ENCODE measurements at regions not wholly inside any gene's neighbourhood (a gene's known extent, or its start where the extent isn't known, plus 50 kb on each side); places are given as distances from the start of the nearest gene placed in this dataset.
A peak's percentile ranks its signal among the peaks of the same experiment; 100 is the strongest.

- TF ChIP-seq CTCF (conservative IDR thresholded peaks at IDR 0.05; ENCODE audit: low read length): no peak
- no peak overlapping the region for H3K4me3 ChIP-seq (ENCODE audit: low read length)
- no peak for DNase-seq (ENCODE audit: low read depth)
Measured at GRCh38 chr1:235004840-235005391, 123.7 kb downstream of the TOMM20 start.

- TF ChIP-seq CTCF (conservative IDR thresholded peaks at IDR 0.05; ENCODE audit: low read length): no peak
- DNase-seq (ENCODE audit: low read depth): no peak
- H3K4me3 ChIP-seq (ENCODE audit: low read length): no peak overlapping the region
Measured at GRCh38 chr1:235004276-235004675, 124.4 kb downstream of the TOMM20 start.

- no peak for DNase-seq (ENCODE audit: low read depth)
- H3K4me3 ChIP-seq (ENCODE audit: low read length): no peak overlapping the region
- TF ChIP-seq CTCF (conservative IDR thresholded peaks at IDR 0.05; ENCODE audit: low read length): no peak
Measured at GRCh38 chr1:235002706-235003300, 125.8 kb downstream of the TOMM20 start.

GRCh38 chr1:234999513-234999940, 129.1 kb downstream of the TOMM20 start:
- DNase-seq (ENCODE audit: low read depth): no peak
- TF ChIP-seq CTCF (conservative IDR thresholded peaks at IDR 0.05; ENCODE audit: low read length): no peak
- no peak overlapping the region for H3K4me3 ChIP-seq (ENCODE audit: low read length)

- peak; percentile 39 for DNase-seq (ENCODE audit: low read depth)
- no peak overlapping the region for H3K4me3 ChIP-seq (ENCODE audit: low read length)
Measured at GRCh38 chr1:234997896-234998741, 130.5 kb downstream of the TOMM20 start.

GRCh38 chr1:234997201-234997895, 131.3 kb downstream of the TOMM20 start:
- DNase-seq (ENCODE audit: low read depth): peak; percentile 99
- no peak for TF ChIP-seq CTCF (conservative IDR thresholded peaks at IDR 0.05; ENCODE audit: low read length)
- H3K4me3 ChIP-seq (ENCODE audit: low read length): peak overlapping the region; percentile 20

More at GRCh38 chr1:234997896-234998741, 130.5 kb downstream of the TOMM20 start:
- no peak for TF ChIP-seq CTCF (conservative IDR thresholded peaks at IDR 0.05; ENCODE audit: low read length)
